ENCODE measurements at regions not wholly inside any gene's neighbourhood (a gene's known extent, or its start where the extent isn't known, plus 50 kb on each side); places are given as distances from the start of the nearest gene placed in this dataset.
"Not testable (repeated sequence)": the region's sequence is repeated elsewhere in the genome, so short reads cannot be mapped to it uniquely, and the experiment has no call there.

- DNase-seq (ENCODE audit: low read depth in 2 of 2, low spot score in 1 of 2), result no peak
These were observed 68.8 kb downstream of the UTRN start for GRCh38 chr6:144353871-144354314.

GRCh38 chr6:144359783-144360182 lies 74.6 kb downstream of the UTRN start:
- no peak for DNase-seq (ENCODE audit: low read depth in 2 of 2, low spot score in 1 of 2)

DNA sequence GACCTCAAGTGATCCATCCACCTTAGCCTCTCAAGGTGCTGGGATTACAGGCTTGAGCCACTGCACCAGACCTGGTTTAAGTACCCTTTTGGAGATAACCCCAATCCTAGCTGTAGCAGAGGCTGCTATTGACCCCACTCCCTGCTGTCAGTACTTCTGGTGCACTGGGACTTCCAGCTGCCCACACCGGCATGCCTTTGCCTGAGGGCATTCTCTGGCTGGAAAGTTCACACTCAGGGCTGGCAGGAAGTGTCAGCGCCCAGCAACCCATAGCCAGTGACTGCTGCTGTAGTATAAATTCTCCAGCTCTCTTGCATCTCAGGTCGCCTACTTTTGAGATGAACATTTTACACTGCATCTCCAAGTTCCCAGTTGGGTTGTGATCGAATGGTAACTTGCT lies 75.3 kb downstream of the UTRN start:
- no peak for DNase-seq (ENCODE audit: low read depth in 2 of 2, low spot score in 1 of 2)

- DNase-seq (ENCODE audit: low read depth in 2 of 2, low spot score in 1 of 2), result no peak
These were observed 75.9 kb downstream of the UTRN start for GRCh38 chr6:144361016-144361415.

- no peak for DNase-seq (ENCODE audit: low read depth in 2 of 2, low spot score in 1 of 2)
These were observed 77.2 kb downstream of the UTRN start for GRCh38 chr6:144362042-144363018.

DNA sequence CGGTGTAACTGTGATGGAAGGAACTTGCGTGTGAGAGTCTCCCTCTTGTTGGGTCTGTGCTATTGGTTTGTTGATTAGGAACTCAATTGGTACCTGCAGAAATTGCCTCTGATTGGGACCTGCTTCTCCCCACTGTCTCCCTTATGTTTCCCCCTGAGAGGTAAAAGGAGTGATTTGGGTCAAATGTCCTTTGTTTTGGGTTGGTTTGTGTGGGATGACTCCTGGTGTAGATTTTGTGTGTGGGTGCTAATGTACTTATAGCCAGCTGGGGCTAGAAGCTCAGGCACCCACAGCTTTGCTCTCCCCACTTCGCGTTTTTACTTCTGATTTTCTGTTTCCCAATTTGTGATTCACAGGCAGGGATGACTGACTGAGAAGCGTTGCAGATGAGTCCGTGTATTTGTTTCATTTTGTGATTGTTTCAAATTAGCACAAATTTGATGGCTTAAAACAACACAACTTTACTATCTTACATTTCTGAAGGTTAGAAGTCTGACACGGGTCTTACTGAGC lies 79.1 kb downstream of the UTRN start:
- no peak for DNase-seq (ENCODE audit: low read depth in 2 of 2, low spot score in 1 of 2)

DNA sequence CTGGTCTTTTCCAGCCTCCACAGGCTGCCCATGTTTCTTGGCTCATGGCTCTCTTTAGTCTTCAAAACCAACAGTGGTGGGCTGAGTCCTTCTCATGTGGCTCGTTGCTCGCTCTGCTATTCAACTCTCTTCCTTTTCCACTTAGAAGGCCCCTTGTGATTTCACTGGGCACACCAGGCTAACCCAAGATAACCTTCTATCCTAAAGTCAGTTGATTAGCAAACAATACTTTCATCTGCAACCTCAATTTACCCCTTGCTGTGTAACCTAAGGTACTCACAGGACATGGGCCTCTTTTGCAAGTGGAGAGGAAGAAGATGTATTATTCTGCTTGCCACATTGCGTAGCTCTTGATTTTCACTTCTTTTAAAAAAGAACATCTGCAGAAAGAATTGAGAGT lies 79.6 kb downstream of the UTRN start:
- no peak for DNase-seq (ENCODE audit: low read depth in 2 of 2, low spot score in 1 of 2)

GRCh38 chr6:144365271-144365670 lies 80.1 kb downstream of the UTRN start:
- DNase-seq (ENCODE audit: low read depth in 2 of 2, low spot score in 1 of 2), result no peak

DNA sequence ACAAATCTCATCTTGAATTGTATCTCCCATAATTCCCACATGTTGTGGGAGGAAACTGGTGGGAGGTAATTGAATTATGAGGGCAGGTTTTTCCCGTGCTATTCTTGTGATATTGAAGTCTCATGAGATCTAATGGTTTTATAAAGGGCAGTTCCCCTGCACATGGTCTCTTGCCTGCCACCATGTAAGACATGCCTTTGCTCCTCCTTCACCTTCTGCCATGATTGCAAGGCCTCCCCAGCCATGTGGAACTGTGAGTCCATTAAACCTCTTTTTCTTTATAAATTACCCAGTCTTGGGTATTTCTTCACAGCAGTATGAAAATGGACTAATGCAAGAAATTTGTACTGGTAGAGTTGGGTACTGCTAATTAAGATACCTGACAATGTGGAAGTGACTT lies 84.6 kb downstream of the UTRN start:
- not testable (repeated sequence) for DNase-seq (ENCODE audit: low read depth in 2 of 2, low spot score in 1 of 2)

DNA sequence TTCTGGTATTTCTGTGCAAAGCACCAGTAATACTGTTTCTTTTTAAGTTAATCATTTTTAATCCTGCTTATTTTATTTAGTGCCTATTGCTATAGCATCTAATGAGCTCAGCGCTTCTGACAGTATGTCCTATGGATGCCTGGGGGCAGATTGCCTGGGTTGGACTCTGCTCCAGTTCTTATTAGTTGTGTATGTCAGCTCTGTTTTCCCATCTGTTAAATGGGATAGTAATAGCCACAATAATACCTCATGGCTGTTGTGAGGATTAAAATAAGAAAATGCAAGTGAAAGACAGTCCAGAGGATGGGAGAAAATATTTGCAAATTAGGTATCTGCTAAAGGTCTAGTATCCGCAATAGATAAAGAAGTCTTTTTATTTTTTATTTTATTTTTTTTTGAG lies 87.0 kb downstream of the UTRN start:
- no peak for DNase-seq (ENCODE audit: low read depth in 2 of 2, low spot score in 1 of 2)

- DNase-seq (ENCODE audit: low read depth in 2 of 2, low spot score in 1 of 2), result no peak
These were observed 87.8 kb downstream of the UTRN start for GRCh38 chr6:144372611-144373594.

DNA sequence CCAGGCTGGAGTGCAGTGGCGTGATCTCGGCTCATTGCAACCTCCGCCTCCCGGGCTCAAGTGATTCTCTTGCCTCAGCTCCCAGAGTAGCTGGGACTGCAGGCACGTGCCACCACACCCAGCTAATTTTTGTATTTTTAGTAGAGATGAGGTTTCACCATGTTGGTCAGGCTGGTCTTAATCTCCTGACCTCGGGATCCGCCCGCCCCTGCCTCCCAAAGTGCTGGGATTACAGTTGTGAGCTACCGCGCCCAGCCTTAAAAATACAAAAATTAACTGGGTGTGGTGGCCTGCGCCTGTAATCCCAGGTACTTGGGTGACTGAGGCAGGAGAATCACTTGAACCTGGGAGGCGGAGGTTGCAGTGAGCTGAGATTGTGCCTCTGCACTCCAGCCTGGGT lies 89.4 kb downstream of the UTRN start:
- DNase-seq (ENCODE audit: low read depth in 2 of 2, low spot score in 1 of 2), result not testable (repeated sequence)

GRCh38 chr6:144377586-144378210 lies 92.6 kb downstream of the UTRN start:
- DNase-seq (ENCODE audit: low read depth in 2 of 2, low spot score in 1 of 2), result no peak

GRCh38 chr6:144378437-144378836 lies 93.3 kb downstream of the UTRN start:
- DNase-seq (ENCODE audit: low read depth in 2 of 2, low spot score in 1 of 2), result no peak

DNA sequence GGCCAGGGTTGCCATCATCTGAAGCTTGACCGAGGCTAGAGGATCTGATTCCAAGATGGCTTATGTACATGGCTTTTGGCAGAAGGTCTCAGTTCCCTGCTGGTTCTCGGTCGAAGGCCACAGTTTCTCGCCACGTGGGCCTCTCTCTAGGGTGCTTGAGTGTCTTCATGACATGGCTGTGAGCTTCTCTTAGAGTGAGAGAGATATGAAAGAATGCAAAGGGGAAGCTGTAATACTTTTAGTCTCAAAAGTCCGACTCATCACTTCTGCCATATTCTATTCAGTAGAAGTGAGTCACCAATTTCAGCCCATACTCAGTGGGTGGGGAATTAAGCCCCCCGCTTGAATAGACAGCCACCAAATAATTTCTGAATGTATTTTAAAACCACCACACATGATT lies 94.2 kb downstream of the UTRN start:
- DNase-seq (ENCODE audit: low read depth in 2 of 2, low spot score in 1 of 2), result no peak

DNA sequence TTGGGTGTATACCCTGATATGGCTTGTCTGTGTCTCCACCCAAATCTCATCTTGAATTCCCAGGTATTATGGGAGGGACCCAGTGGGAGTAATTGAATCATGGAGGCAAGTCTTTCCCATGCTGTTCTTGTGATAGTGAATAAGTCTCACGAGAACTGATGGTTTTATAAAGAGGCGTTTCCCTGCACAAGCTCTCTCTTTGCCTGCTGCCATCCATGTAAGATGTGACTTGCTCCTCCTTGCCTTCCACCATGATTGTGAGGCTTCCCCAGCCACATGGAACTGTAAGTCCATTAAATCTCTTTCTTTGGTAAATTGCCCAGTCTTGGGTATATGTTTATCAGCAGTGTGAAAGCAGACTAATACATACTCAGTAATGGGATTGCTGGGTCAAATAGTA lies 96.4 kb downstream of the UTRN start:
- not testable (repeated sequence) for DNase-seq (ENCODE audit: low read depth in 2 of 2, low spot score in 1 of 2)

DNA sequence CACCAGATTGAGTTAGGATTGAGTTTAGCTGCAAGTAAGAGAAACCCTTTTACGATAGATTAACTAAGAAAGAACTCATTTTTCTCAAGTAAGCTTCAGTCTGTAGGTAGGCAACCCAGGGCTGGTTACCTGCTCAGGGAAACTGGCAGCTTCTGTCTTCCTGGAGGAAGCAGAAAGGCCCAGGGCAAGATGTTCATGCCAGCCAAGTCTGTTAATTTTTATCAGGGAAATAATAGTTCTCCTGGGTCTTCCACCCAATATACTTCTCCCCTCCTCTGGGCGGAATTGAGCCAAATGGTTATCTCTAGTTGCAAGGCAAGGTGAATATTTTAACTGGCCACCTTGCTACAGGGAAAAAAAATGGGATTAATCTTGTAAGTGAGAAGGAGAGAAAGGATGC lies 98.2 kb downstream of the UTRN start:
- no peak for DNase-seq (ENCODE audit: low read depth in 2 of 2, low spot score in 1 of 2)

DNA sequence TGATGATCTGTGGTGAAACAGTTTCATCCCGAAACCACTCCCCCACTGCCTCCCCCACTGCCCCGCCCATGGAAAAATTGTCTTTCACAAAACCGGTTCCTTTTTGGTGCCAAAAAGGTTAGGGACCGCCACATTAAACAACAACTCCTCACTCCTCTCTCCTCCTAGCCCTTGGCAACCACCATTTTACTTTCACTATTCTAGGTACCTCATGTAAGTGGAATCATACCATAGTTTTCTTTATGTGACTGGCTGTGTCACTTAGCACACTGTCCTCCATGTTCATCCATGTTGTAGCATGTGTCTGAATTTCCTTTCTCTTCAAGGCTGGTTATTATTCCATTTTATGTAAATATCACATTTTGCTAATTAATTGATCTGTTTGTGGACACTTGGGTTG lies 99.3 kb downstream of the UTRN start:
- DNase-seq (ENCODE audit: low read depth in 2 of 2, low spot score in 1 of 2), result no peak

- not testable (repeated sequence) for DNase-seq (ENCODE audit: low read depth in 2 of 2, low spot score in 1 of 2)
These were observed 104.3 kb downstream of the UTRN start for GRCh38 chr6:144389474-144389873.

DNA sequence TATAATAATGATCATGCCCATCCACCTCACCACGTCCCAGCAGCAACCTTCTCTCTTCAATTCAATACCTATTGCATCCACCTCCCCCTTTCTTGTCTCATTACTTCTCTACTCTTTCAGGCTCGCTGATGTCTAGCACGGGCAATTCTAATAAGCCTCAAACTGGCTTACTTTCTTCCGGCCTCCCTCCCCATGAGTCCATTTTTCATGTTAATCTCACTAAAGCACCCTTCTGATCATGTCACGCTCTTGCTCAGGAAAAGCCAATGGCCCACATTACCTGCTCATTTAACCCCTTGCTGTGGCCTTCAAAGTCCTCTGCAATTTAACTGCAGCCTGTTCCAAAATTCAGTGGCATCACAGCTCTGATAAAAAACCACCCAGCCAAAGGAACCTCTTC lies 105.1 kb downstream of the UTRN start:
- DNase-seq (ENCODE audit: low read depth in 2 of 2, low spot score in 1 of 2), result no peak

GRCh38 chr6:144390886-144391285 lies 105.8 kb downstream of the UTRN start:
- no peak for DNase-seq (ENCODE audit: low read depth in 2 of 2, low spot score in 1 of 2)

All from stimulated activated CD8-positive, alpha-beta memory T cell treated with anti-CD3 and anti-CD28 coated beads, Interleukin-4, amount 100 ng/mL, for 4 hours (primary cell).